Gastrocnemius medialis (tissue), 4 donors: ENCODE measurements at regions not wholly inside any gene's neighbourhood (a gene's known extent, or its start where the extent isn't known, plus 50 kb on each side); places are given as distances from the start of the nearest gene placed in this dataset.

ENCODE experiments used
- ATAC-seq, 2 donors: fragments of 150-250 bp; one replicate each; pipeline ENCODE4 v1.9.1; 2016
- DNase-seq, 2 donors: peaks; one replicate each; pipeline ENCODE4 v3.0.0-alpha.2; 2019
- H3K27ac ChIP-seq, 4 donors: fragments of 200-600 bp; sonication (generic); 1 replicate in 1 of 4; 2 replicates in 3 of 4; pipeline ENCODE4 v1.5.1; 2016 to 2018; ENCODE audit warnings: mild to moderate bottlenecking in 2 of 4, moderate library complexity in 1 of 4
- H3K27me3 ChIP-seq, 3 donors: fragments of 200-600 bp; sonication (generic) in 2 of 3; 1 replicate in 1 of 3; 2 replicates in 2 of 3; pipeline versions ENCODE4 v1.5.1 to v1.6.0; 2016 to 2019; ENCODE audit warnings: mild to moderate bottlenecking in 1 of 3, moderate library complexity in 1 of 3
- H3K36me3 ChIP-seq, 2 donors: fragments of 200-600 bp; sonication (generic) in 1 of 2; one replicate each; pipeline ENCODE4 v1.5.1; 2017 to 2018
- H3K4me1 ChIP-seq, 2 donors: fragments of 200-600 bp; sonication (generic) in 1 of 2; one replicate each; pipeline ENCODE4 v1.5.1; 2016 to 2017; ENCODE audit warnings: mild to moderate bottlenecking in 2 of 2
- H3K4me3 ChIP-seq, 4 donors: fragments of 200-600 bp; sonication (generic) in 3 of 4; 1 replicate in 1 of 4; 2 replicates in 3 of 4; pipeline ENCODE4 v1.5.1; 2016 to 2019; ENCODE audit warnings: mild to moderate bottlenecking in 2 of 4
- H3K9me3 ChIP-seq, 3 donors: fragments of 200-600 bp; sonication (generic) in 2 of 3; 1 replicate in 1 of 3; 2 replicates in 2 of 3; pipeline ENCODE4 v1.5.1; 2016 to 2019
- POLR2A ChIP-seq, 2 donors: fragments of 450-650 bp; IDR thresholded peaks; one replicate each; pipeline ENCODE4 v1.6.1; 2017; ENCODE audit warnings: antibody characterized with exemption in 2 of 2, mild to moderate bottlenecking in 2 of 2, moderate library complexity in 2 of 2
- in situ Hi-C, 4 donors: fragments of 200-750 bp; cut with MboI; loops; one replicate each; pipeline versions ENCODE4 v1.15.0 to v1.8.0; 2017; ENCODE audit warnings: low sequenced_read_pairs in 4 of 4
- intact Hi-C: fragments of 100-400 bp; cut with DNase I; formaldehyde crosslinking; loops from one replicate; pipeline ENCODE4 v1.15.1; 2023; ENCODE audit warnings: low total_unique reads
- TF ChIP-seq, protein P1 (sequence below), 5 experiments: fragments of 450-650 bp in 3 of 5; fragments of 200-600 bp in 2 of 5; sonication (generic) in 2 of 5; IDR thresholded peaks in 4 of 5; conservative IDR thresholded peaks in 1 of 5; 1 replicate in 4 of 5; 2 replicates in 1 of 5; pipeline ENCODE4 v1.5.1; 2016 to 2019; ENCODE audit warnings: antibody characterized with exemption in 5 of 5, mild to moderate bottlenecking in 3 of 5, moderate library complexity in 3 of 5

DNA sequence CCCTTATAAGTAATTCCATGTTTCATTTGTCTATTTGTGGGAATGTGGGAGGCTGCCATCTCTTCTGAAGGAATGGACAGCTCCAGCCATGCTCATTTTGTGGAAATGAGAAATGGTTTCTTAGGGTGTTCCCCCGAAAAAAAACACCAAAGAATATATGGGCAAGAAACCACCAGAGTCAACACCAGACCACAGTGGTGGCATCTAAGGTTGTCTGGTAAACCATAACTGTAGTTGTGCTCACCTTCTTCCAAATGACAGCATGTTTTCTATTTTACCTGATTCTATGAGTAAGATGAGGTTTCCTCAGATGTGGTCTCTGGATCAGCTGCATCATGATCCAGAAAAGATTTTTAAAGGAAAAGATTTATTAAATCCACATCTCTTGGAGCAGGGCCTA, 217.0 kb upstream of the C2CD4B start:
- in situ Hi-C loops (loop anchor here in 2 of 4 donors (10.0 to 25.0 kb wide), 2 partner anchors 255 to 273 kb away; no protein-coding TSS in a partner anchor), intact Hi-C loops (no loop called here)
- Histone ChIP-seq H3K4me3 (no peak overlapping the region), H3K9me3 (no peaks in the 10 kb centered on the region), H3K36me3 (no peaks in the 10 kb centered on the region), H3K4me1 (no peaks in the 10 kb centered on the region), H3K27me3 (no peaks in the 10 kb centered on the region), H3K27ac (no peak overlapping the region)
- no peak for TF ChIP-seq POLR2A (IDR thresholded peaks at IDR 0.05)
- TF ChIP-seq, protein P1, sequence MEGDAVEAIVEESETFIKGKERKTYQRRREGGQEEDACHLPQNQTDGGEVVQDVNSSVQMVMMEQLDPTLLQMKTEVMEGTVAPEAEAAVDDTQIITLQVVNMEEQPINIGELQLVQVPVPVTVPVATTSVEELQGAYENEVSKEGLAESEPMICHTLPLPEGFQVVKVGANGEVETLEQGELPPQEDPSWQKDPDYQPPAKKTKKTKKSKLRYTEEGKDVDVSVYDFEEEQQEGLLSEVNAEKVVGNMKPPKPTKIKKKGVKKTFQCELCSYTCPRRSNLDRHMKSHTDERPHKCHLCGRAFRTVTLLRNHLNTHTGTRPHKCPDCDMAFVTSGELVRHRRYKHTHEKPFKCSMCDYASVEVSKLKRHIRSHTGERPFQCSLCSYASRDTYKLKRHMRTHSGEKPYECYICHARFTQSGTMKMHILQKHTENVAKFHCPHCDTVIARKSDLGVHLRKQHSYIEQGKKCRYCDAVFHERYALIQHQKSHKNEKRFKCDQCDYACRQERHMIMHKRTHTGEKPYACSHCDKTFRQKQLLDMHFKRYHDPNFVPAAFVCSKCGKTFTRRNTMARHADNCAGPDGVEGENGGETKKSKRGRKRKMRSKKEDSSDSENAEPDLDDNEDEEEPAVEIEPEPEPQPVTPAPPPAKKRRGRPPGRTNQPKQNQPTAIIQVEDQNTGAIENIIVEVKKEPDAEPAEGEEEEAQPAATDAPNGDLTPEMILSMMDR (IDR thresholded peaks at IDR 0.05 in 4 of 5, conservative IDR thresholded peaks at IDR 0.05 in 1 of 5) = no peak
- ATAC-seq = no peak
- no peak for DNase-seq

DNA sequence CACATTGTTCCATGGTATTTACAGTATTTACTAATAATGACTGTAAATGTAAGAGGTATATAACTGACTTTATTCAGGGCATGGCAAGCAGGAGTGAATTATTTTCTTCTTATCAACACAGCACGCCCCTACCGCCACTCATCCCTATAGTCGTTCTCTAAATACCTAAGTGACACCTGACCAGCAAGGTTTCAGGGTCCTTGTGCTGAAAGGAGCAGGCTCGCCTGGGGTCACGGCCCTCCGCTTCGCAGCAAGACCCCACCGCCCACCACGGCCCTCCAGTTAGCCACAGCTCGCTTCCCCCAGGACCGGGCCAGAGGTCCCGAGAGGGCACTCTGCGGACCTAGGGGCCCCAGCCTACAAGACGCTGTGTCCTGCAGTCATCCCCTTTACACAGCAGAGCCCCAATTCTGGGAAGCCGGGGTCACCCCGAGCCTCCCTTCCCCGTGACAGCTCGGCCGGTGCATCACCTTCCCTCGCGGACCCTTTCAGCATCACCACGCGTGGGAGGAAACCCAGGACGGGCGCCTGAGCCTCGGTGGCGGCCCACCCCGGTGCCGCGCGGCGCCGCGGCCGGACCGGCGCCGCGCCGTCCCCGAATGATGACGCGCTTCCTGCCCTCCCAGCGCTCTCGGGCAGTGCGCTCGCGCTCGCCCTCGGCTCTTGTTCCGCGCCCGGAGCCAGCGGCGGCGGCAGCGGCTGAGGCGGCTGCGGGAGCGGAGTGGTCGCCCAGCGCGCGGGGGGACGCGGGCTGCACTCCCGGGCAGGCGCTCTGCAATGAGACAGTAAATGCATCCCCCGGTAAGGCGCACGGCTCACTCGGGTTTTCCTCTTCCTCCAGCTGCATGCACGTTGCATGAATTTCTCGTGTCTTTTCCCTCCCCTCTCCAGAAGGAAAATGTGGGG, 225.1 kb upstream of the C2CD4B start, which contains the start of gene TLN2:
TLN2 (plus strand) TSS at position 666 of the 906 bp plus-strand sequence.
- H3K27ac ChIP-seq = peak within 1 kb of the TSS; percentile 84 to 93 (median 90)
- H3K4me1 ChIP-seq = peaks cover 19 to 23% of the 10 kb centered on the region in 2 donors
- peak within 1 kb of the TSS; percentile 81 to 99 (median 92) for H3K4me3 ChIP-seq
- intact Hi-C loops (loop anchor here (1.0 to 5.0 kb wide), 4 partner anchors 43 to 352 kb away; no protein-coding TSS in a partner anchor), in situ Hi-C loops (loop anchor here in 2 of 4 donors (10.0 to 25.0 kb wide), 2 partner anchors 247 to 265 kb away; no protein-coding TSS in a partner anchor)
- no peaks in the 10 kb centered on the region for H3K27me3 ChIP-seq
- peak; percentile 37 to 59 for DNase-seq
- TF ChIP-seq, protein P1 (IDR thresholded peaks at IDR 0.05 in 4 of 5, conservative IDR thresholded peaks at IDR 0.05 in 1 of 5) = peak in 1 of 5 experiments; percentile 15
- TF ChIP-seq POLR2A (IDR thresholded peaks at IDR 0.05) = peak; percentile 90 to 93
- H3K9me3 ChIP-seq = no peaks in the 10 kb centered on the region
- ATAC-seq = peak; percentile 72 to 77
- no peaks in the 10 kb centered on the region for H3K36me3 ChIP-seq

DNA sequence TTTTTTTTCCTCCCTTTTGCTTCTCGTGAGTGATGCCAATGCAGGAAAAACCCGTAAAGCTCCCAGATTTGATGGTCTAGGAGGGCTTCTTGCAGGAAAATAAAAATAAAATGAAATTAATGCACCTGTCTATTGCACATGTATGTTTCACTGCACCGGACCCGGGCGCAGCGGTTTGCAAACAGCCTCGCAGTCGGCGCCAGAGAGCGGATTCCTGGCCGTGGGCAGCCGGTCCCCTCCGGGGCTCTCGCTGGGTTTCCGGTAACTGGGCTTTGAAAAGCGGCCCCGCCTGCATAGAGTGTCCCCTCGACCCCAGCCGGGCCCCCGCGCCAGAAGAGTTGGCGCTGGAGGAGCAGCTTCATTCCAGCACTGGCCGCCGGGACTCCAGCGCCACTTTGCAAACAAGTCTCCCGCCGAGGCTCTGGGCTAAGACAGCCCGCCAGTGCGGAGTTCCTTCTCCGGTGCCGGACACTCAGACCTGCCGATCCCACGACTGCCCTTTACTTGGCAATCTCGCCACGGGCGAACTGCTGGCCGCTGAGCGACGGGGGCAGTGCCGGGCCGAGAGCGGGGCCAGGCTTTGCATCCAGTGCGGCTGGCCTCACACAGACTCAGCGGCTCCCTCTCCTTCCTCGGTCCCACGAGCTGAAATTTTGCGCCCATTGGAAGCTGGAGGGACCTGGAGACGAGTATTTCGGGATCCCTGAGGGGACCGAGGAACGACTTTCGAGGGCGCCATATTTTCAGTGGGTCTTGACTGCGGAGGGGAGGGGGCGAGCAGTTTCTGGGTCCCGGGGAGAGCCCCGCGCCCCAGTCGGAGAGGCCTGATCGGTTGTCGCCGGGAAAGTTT, 225.9 kb upstream of the C2CD4B start:
- DNase-seq (peak in 1 of 2 donors; percentile 47), ATAC-seq (peak; percentile 39 to 45)
- in situ Hi-C loops = loop anchor here in 1 of 4 donors (25.0 kb wide), 1 partner anchor 246 kb away; no protein-coding TSS in a partner anchor
- TF ChIP-seq POLR2A (IDR thresholded peaks at IDR 0.05) = no peak
- TF ChIP-seq, protein P1 (IDR thresholded peaks at IDR 0.05 in 4 of 5, conservative IDR thresholded peaks at IDR 0.05 in 1 of 5) = no peak
- peaks cover 19 to 23% of the 10 kb centered on the region in 2 donors for H3K4me1 ChIP-seq
- no peaks in the 10 kb centered on the region for H3K36me3 ChIP-seq
- H3K9me3 ChIP-seq = no peaks in the 10 kb centered on the region
- peak overlapping the region; percentile 81 to 99 (median 92) for H3K4me3 ChIP-seq
- H3K27me3 ChIP-seq = no peaks in the 10 kb centered on the region
- intact Hi-C loops = loop anchor here (1.0 to 5.0 kb wide), 6 partner anchors 42 to 351 kb away; no protein-coding TSS in a partner anchor
- peak overlapping the region; percentile 84 to 93 (median 90) for H3K27ac ChIP-seq

DNA sequence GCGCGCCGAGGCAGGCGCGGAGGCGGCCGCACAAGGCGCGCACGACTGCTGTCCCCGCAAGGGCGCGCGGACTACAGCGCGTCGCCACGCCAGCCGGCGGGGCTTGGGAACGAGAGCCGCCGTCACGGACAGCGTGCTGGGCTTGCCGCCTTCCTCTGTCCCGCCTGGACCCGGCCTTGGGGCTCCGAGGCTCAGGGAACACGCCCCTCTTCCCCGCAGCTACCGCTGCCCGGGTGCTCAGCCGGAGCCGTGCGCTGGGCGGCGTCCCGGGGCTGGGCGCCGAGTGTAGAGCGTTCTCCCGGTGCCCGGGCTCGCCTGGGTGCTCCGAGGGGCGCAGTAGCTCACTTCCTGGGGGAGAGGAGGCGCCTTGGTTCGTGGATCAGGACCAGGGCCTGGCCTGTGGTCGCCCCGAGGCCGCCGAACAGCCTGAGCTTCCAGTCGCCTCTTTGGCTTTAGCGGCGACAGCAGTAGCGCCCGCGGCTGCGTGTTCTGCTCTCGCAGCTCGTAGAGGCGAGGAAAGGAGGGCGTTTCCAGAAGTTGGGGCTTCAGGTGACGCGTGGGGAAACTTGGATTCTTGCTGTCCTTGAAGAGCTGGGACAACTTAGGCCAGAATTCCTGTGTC, 226.7 kb upstream of the C2CD4B start:
- Histone ChIP-seq H3K4me1 (peaks cover 19 to 23% of the 10 kb centered on the region in 2 donors), H3K36me3 (no peaks in the 10 kb centered on the region), H3K27me3 (no peaks in the 10 kb centered on the region), H3K9me3 (no peaks in the 10 kb centered on the region), H3K4me3 (peak overlapping the region; percentile 81 to 99 (median 92)), H3K27ac (peak overlapping the region; percentile 84 to 93 (median 90))
- peak; percentile 42 to 54 for ATAC-seq
- TF ChIP-seq POLR2A (IDR thresholded peaks at IDR 0.05) = peak in 1 of 2 donors; percentile 16
- TF ChIP-seq, protein P1 (IDR thresholded peaks at IDR 0.05 in 4 of 5, conservative IDR thresholded peaks at IDR 0.05 in 1 of 5) = peak in 4 of 5 experiments; percentile 33 to 52 (median 49)
- intact Hi-C loops (loop anchor here (1.0 to 5.0 kb wide), 4 partner anchors 41 to 258 kb away; no protein-coding TSS in a partner anchor), in situ Hi-C loops (loop anchor here in 1 of 4 donors (25.0 kb wide), 1 partner anchor 246 kb away; no protein-coding TSS in a partner anchor)
- DNase-seq = peak; percentile 26 to 62
